WTC11 (cell line): ENCODE measurements at regions not wholly inside any gene's neighbourhood (a gene's known extent, or its start where the extent isn't known, plus 50 kb on each side); places are given as distances from the start of the nearest gene placed in this dataset.

Experiments
- CBFB ChIP-seq: sonication (generic); formaldehyde crosslinking; IDR thresholded peaks from 2 replicates; pipeline ENCODE4 v1.8.1; 2022; ENCODE audit warnings: mild to moderate bottlenecking, low read depth, missing genetic modification reagents
- CTCF ChIP-seq: fragments of 200-600 bp; IDR thresholded peaks from 2 replicates; pipeline ENCODE4 v1.8.0; 2022; ENCODE audit warnings: antibody characterized with exemption
- FOXJ3 ChIP-seq: sonication (generic); formaldehyde crosslinking; IDR thresholded peaks from 2 replicates; pipeline ENCODE4 v1.9.0; 2021; ENCODE audit warnings: missing genetic modification reagents, mild to moderate bottlenecking, borderline replicate concordance
- IRF1 ChIP-seq: sonication (generic); formaldehyde crosslinking; IDR thresholded peaks from 2 replicates; pipeline ENCODE4 v1.8.0; 2023; ENCODE audit warnings: missing genetic modification reagents
- IRF2 ChIP-seq: sonication (generic); formaldehyde crosslinking; IDR thresholded peaks from 2 replicates; pipeline ENCODE4 v1.8.0; 2022; ENCODE audit warnings: low read depth, missing genetic modification reagents, borderline replicate concordance
- MAX ChIP-seq: sonication (generic); formaldehyde crosslinking; IDR thresholded peaks from 2 replicates; pipeline ENCODE4 v1.8.0; 2022; ENCODE audit warnings: mild to moderate bottlenecking, missing genetic modification reagents
- MXD4 ChIP-seq: fragments of 250-450 bp; sonication (Bioruptor Pico); IDR thresholded peaks from 2 replicates; pipeline ENCODE4 v1.8.0; 2021; ENCODE audit warnings: mild to moderate bottlenecking, moderate library complexity, borderline replicate concordance
- NR3C1 ChIP-seq: sonication (generic); formaldehyde crosslinking; conservative IDR thresholded peaks from 2 replicates; pipeline ENCODE4 v1.8.1; 2023; ENCODE audit warnings: low read depth, mild to moderate bottlenecking, missing genetic modification reagents
- SP1 ChIP-seq: sonication (generic); formaldehyde crosslinking; conservative IDR thresholded peaks from 2 replicates; pipeline ENCODE4 v1.8.1; 2022; ENCODE audit warnings: missing genetic modification reagents
- TP53 ChIP-seq: sonication (generic); formaldehyde crosslinking; IDR thresholded peaks from 2 replicates; pipeline ENCODE4 v1.8.1; 2023; ENCODE audit warnings: mild to moderate bottlenecking, missing genetic modification reagents
- ZNF263 ChIP-seq: sonication (generic); formaldehyde crosslinking; IDR thresholded peaks from 2 replicates; pipeline ENCODE4 v1.8.1; 2022; ENCODE audit warnings: low read depth, mild to moderate bottlenecking, moderate library complexity, missing genetic modification reagents
- TF ChIP-seq, protein P1 (sequence below): sonication (generic); formaldehyde crosslinking; IDR thresholded peaks from 2 replicates; pipeline ENCODE4 v1.8.0; 2022; ENCODE audit warnings: mild to moderate bottlenecking, missing genetic modification reagents
- TF ChIP-seq, protein P2 (sequence below): sonication (generic); formaldehyde crosslinking; IDR thresholded peaks from 2 replicates; pipeline ENCODE4 v1.8.0; 2022; ENCODE audit warnings: missing genetic modification reagents
- TF ChIP-seq, protein P3 (sequence below): sonication (generic); formaldehyde crosslinking; IDR thresholded peaks from 2 replicates; pipeline ENCODE4 v1.8.0; 2022; ENCODE audit warnings: mild to moderate bottlenecking, missing genetic modification reagents

- TF ChIP-seq CTCF: no peak
- TF ChIP-seq, protein P1, sequence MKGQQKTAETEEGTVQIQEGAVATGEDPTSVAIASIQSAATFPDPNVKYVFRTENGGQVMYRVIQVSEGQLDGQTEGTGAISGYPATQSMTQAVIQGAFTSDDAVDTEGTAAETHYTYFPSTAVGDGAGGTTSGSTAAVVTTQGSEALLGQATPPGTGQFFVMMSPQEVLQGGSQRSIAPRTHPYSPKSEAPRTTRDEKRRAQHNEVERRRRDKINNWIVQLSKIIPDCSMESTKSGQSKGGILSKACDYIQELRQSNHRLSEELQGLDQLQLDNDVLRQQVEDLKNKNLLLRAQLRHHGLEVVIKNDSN (CRISPR knock-in tag): no peak
- no peak for TF ChIP-seq ZNF263 (CRISPR knock-in tag)
- TF ChIP-seq NR3C1 (CRISPR knock-in tag): no peak
- TF ChIP-seq FOXJ3: no peak
- no peak for TF ChIP-seq MXD4
- TF ChIP-seq, protein P2, sequence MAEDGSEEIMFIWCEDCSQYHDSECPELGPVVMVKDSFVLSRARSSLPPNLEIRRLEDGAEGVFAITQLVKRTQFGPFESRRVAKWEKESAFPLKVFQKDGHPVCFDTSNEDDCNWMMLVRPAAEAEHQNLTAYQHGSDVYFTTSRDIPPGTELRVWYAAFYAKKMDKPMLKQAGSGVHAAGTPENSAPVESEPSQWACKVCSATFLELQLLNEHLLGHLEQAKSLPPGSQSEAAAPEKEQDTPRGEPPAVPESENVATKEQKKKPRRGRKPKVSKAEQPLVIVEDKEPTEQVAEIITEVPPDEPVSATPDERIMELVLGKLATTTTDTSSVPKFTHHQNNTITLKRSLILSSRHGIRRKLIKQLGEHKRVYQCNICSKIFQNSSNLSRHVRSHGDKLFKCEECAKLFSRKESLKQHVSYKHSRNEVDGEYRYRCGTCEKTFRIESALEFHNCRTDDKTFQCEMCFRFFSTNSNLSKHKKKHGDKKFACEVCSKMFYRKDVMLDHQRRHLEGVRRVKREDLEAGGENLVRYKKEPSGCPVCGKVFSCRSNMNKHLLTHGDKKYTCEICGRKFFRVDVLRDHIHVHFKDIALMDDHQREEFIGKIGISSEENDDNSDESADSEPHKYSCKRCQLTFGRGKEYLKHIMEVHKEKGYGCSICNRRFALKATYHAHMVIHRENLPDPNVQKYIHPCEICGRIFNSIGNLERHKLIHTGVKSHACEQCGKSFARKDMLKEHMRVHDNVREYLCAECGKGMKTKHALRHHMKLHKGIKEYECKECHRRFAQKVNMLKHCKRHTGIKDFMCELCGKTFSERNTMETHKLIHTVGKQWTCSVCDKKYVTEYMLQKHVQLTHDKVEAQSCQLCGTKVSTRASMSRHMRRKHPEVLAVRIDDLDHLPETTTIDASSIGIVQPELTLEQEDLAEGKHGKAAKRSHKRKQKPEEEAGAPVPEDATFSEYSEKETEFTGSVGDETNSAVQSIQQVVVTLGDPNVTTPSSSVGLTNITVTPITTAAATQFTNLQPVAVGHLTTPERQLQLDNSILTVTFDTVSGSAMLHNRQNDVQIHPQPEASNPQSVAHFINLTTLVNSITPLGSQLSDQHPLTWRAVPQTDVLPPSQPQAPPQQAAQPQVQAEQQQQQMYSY (CRISPR knock-in tag): no peak
- no peak for TF ChIP-seq CBFB
- no peak for TF ChIP-seq TP53
- TF ChIP-seq MAX (CRISPR knock-in tag): no peak
- TF ChIP-seq IRF1: no peak
- TF ChIP-seq SP1 (CRISPR knock-in tag): no peak
- no peak for TF ChIP-seq IRF2
- TF ChIP-seq, protein P3, sequence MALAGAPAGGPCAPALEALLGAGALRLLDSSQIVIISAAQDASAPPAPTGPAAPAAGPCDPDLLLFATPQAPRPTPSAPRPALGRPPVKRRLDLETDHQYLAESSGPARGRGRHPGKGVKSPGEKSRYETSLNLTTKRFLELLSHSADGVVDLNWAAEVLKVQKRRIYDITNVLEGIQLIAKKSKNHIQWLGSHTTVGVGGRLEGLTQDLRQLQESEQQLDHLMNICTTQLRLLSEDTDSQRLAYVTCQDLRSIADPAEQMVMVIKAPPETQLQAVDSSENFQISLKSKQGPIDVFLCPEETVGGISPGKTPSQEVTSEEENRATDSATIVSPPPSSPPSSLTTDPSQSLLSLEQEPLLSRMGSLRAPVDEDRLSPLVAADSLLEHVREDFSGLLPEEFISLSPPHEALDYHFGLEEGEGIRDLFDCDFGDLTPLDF (CRISPR knock-in tag): no peak
These were observed 89.3 kb upstream of the ARMC2 start for GRCh38 chr6:108758884-108759283.
